Keratinocyte (primary cell): ENCODE measurements at regions not wholly inside any gene's neighbourhood (a gene's known extent, or its start where the extent isn't known, plus 50 kb on each side); places are given as distances from the start of the nearest gene placed in this dataset.

Source experiments
- DNase-seq: peaks from one replicate; pipeline ENCODE4 v3.0.0-alpha.2; 2011; ENCODE audit warnings: low read depth, missing footprints, low spot score
- FAIRE-seq: peaks from 2 replicates; lab custom pipeline; 2011; peaks lifted over from hg19 to GRCh38; lab: Jason Lieb, UNC
- H2AFZ ChIP-seq: 2 replicates; pipeline ENCODE4 v1.6.0; 2012; ENCODE audit warnings: low read length, control low read depth, inconsistent platforms; ENCODE audit not compliant: control insufficient read depth
- H3K27ac ChIP-seq: 2 replicates; pipeline ENCODE4 v1.5.1; 2011; ENCODE audit warnings: low read length; ENCODE audit not compliant: control insufficient read depth, insufficient read depth
- H3K27me3 ChIP-seq: 3 replicates; pipeline ENCODE4 v1.6.0; 2011; ENCODE audit warnings: low read length; ENCODE audit not compliant: control insufficient read depth, insufficient read depth; ENCODE audit errors: extremely low read depth
- H3K36me3 ChIP-seq, 2 experiments: 2 replicates in 1 of 2; 3 replicates in 1 of 2; pipeline ENCODE4 v1.5.1; 2011; ENCODE audit warnings: low read length in 2 of 2, mild to moderate bottlenecking in 1 of 2; ENCODE audit not compliant: control insufficient read depth in 2 of 2, insufficient read depth in 2 of 2; ENCODE audit errors: extremely low read depth in 1 of 2
- H3K4me1 ChIP-seq: 3 replicates; pipeline ENCODE4 v1.5.1; 2011; ENCODE audit warnings: low read length; ENCODE audit not compliant: control insufficient read depth, insufficient read depth; ENCODE audit errors: extremely low read depth
- H3K4me2 ChIP-seq: 3 replicates; pipeline ENCODE4 v1.6.0; 2011; ENCODE audit warnings: low read depth, low read length; ENCODE audit not compliant: control insufficient read depth, insufficient read depth; ENCODE audit errors: extremely low read depth
- H3K4me3 ChIP-seq, 3 experiments: fragments of 200-600 bp in 1 of 3; sonication (generic) in 1 of 3; 2 replicates in 2 of 3; 3 replicates in 1 of 3; pipeline ENCODE4 v1.5.1; 2011 to 2016; ENCODE audit warnings: low read length in 3 of 3, mild to moderate bottlenecking in 3 of 3, control low read depth in 2 of 3, inconsistent platforms in 1 of 3, low read depth in 1 of 3, mixed read lengths in 1 of 3, mixed run types in 1 of 3, moderate library complexity in 1 of 3; ENCODE audit not compliant: control insufficient read depth in 2 of 3, insufficient read depth in 2 of 3; ENCODE audit errors: extremely low read depth in 1 of 3
- H3K79me2 ChIP-seq: 2 replicates; pipeline ENCODE4 v1.6.0; 2012; ENCODE audit warnings: low read length; ENCODE audit not compliant: control insufficient read depth, insufficient read depth
- H3K9ac ChIP-seq: 3 replicates; pipeline ENCODE4 v1.6.0; 2011; ENCODE audit warnings: low read length; ENCODE audit not compliant: control insufficient read depth, insufficient read depth; ENCODE audit errors: extremely low read depth
- H3K9me1 ChIP-seq: 3 replicates; pipeline ENCODE4 v1.6.0; 2011; ENCODE audit warnings: low read length; ENCODE audit not compliant: control insufficient read depth, insufficient read depth; ENCODE audit errors: extremely low read depth
- H3K9me3 ChIP-seq: 2 replicates; pipeline ENCODE4 v1.5.1; 2012; ENCODE audit warnings: low read depth, low read length; ENCODE audit not compliant: control insufficient read depth
- H4K20me1 ChIP-seq: 3 replicates; pipeline ENCODE4 v1.6.0; 2011; ENCODE audit warnings: low read length; ENCODE audit not compliant: control insufficient read depth, insufficient read depth; ENCODE audit errors: extremely low read depth
- EZH2 ChIP-seq: IDR thresholded peaks from one replicate; pipeline ENCODE4 v1.6.1; 2012; ENCODE audit warnings: inconsistent platforms, mild to moderate bottlenecking, low read length, moderate library complexity
- dilution Hi-C: fragments of 300-500 bp; cut with MboI; formaldehyde crosslinking; loops from one replicate; pipeline ENCODE4 v1.7.0; 2020; ENCODE audit warnings: low sequenced_read_pairs; ENCODE audit not compliant: extremely low pct_ligation_motif_present
- TF ChIP-seq, protein P1 (sequence below), 3 experiments: IDR thresholded peaks in 1 of 3; conservative IDR thresholded peaks in 1 of 3; optimal IDR thresholded peaks in 1 of 3; 2 replicates in 2 of 3; 3 replicates in 1 of 3; pipeline versions ENCODE3 to v1.5.1; 2011; ENCODE audit warnings: low read length in 3 of 3, mild to moderate bottlenecking in 3 of 3, moderate library complexity in 2 of 3, control low read depth in 1 of 3, inconsistent platforms in 1 of 3; ENCODE audit not compliant: insufficient read depth in 2 of 3; ENCODE audit errors: extremely low read depth in 1 of 3

- no peak for FAIRE-seq
- H3K27me3 ChIP-seq: no peaks in the 10 kb centered on the region
- no peak overlapping the region for H3K4me3 ChIP-seq
- H2AFZ ChIP-seq: peak overlapping the region; percentile 54
- peaks cover 24% of the 10 kb centered on the region for H3K4me1 ChIP-seq
- TF ChIP-seq, protein P1, sequence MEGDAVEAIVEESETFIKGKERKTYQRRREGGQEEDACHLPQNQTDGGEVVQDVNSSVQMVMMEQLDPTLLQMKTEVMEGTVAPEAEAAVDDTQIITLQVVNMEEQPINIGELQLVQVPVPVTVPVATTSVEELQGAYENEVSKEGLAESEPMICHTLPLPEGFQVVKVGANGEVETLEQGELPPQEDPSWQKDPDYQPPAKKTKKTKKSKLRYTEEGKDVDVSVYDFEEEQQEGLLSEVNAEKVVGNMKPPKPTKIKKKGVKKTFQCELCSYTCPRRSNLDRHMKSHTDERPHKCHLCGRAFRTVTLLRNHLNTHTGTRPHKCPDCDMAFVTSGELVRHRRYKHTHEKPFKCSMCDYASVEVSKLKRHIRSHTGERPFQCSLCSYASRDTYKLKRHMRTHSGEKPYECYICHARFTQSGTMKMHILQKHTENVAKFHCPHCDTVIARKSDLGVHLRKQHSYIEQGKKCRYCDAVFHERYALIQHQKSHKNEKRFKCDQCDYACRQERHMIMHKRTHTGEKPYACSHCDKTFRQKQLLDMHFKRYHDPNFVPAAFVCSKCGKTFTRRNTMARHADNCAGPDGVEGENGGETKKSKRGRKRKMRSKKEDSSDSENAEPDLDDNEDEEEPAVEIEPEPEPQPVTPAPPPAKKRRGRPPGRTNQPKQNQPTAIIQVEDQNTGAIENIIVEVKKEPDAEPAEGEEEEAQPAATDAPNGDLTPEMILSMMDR (optimal IDR thresholded peaks at IDR 0.05 in 1 of 3, IDR thresholded peaks at IDR 0.05 in 1 of 3, conservative IDR thresholded peaks at IDR 0.05 in 1 of 3; ENCODE audit: extremely low read depth in 1 of 3, insufficient read depth in 2 of 3, low read length in 3 of 3): no peak
- TF ChIP-seq EZH2: no peak
- no peak overlapping the region for H3K9ac ChIP-seq
- dilution Hi-C loops: no loop called here
- no peaks in the 10 kb centered on the region for H3K79me2 ChIP-seq
- H4K20me1 ChIP-seq: no peaks in the 10 kb centered on the region
- no peak overlapping the region for H3K27ac ChIP-seq
- no peak for DNase-seq
- H3K4me2 ChIP-seq: peak overlapping the region; percentile 17
- no peaks in the 10 kb centered on the region for H3K9me1 ChIP-seq
- H3K36me3 ChIP-seq: no peaks in the 10 kb centered on the region
- H3K9me3 ChIP-seq: no peaks in the 10 kb centered on the region
Measured at GRCh38 chr7:12911053-12911452, 223.6 kb downstream of the ARL4A start.

GRCh38 chr7:12913002-12913401 lies 225.6 kb downstream of the ARL4A start:
- no peak for FAIRE-seq
- no peaks in the 10 kb centered on the region for H3K79me2 ChIP-seq
- dilution Hi-C loops: no loop called here
- no peak overlapping the region for H2AFZ ChIP-seq
- no peaks in the 10 kb centered on the region for H3K27me3 ChIP-seq
- DNase-seq: no peak
- no peak overlapping the region for H3K27ac ChIP-seq
- no peak overlapping the region for H3K4me2 ChIP-seq
- TF ChIP-seq, protein P1 (optimal IDR thresholded peaks at IDR 0.05 in 1 of 3, IDR thresholded peaks at IDR 0.05 in 1 of 3, conservative IDR thresholded peaks at IDR 0.05 in 1 of 3; ENCODE audit: extremely low read depth in 1 of 3, insufficient read depth in 2 of 3, low read length in 3 of 3): no peak
- TF ChIP-seq EZH2: no peak
- H3K9me3 ChIP-seq: no peaks in the 10 kb centered on the region
- H4K20me1 ChIP-seq: no peaks in the 10 kb centered on the region
- H3K36me3 ChIP-seq: no peaks in the 10 kb centered on the region
- no peak overlapping the region for H3K9ac ChIP-seq
- no peak overlapping the region for H3K4me3 ChIP-seq
- H3K4me1 ChIP-seq: peaks cover 24% of the 10 kb centered on the region
- H3K9me1 ChIP-seq: no peaks in the 10 kb centered on the region
